ENCODE measurements at regions not wholly inside any gene's neighbourhood (a gene's known extent, or its start where the extent isn't known, plus 50 kb on each side); places are given as distances from the start of the nearest gene placed in this dataset.

- TF ChIP-seq POLR2A (IDR thresholded peaks at IDR 0.05), result no peak
- TF ChIP-seq, protein P1, sequence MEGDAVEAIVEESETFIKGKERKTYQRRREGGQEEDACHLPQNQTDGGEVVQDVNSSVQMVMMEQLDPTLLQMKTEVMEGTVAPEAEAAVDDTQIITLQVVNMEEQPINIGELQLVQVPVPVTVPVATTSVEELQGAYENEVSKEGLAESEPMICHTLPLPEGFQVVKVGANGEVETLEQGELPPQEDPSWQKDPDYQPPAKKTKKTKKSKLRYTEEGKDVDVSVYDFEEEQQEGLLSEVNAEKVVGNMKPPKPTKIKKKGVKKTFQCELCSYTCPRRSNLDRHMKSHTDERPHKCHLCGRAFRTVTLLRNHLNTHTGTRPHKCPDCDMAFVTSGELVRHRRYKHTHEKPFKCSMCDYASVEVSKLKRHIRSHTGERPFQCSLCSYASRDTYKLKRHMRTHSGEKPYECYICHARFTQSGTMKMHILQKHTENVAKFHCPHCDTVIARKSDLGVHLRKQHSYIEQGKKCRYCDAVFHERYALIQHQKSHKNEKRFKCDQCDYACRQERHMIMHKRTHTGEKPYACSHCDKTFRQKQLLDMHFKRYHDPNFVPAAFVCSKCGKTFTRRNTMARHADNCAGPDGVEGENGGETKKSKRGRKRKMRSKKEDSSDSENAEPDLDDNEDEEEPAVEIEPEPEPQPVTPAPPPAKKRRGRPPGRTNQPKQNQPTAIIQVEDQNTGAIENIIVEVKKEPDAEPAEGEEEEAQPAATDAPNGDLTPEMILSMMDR (IDR thresholded peaks at IDR 0.05), result no peak
Measured at GRCh38 chr9:13814647-13815400, 499.1 kb downstream of the NFIB start.

Data from sigmoid colon (tissue), 3 donors.